ENCODE measurements at regions not wholly inside any gene's neighbourhood (a gene's known extent, or its start where the extent isn't known, plus 50 kb on each side); places are given as distances from the start of the nearest gene placed in this dataset.

- CTCF ChIA-PET = no interaction called here
- Mint-ChIP-seq H3K27ac (no peak overlapping the region), H3K4me1 (no peaks in the 10 kb centered on the region), H3K9me3 (no peaks in the 10 kb centered on the region), H3K36me3 (no peaks in the 10 kb centered on the region), H3K27me3 (ENCODE audit: low read depth) (no peaks in the 10 kb centered on the region; the same call in 1 of the 2 replicates), H3K4me3 (no peak overlapping the region)
- DNase-seq (ENCODE audit: low spot score) (no peak), ATAC-seq (no peak)
- POLR2A ChIA-PET = no interaction called here
- TF ChIP-seq MYBL2 (CRISPR knock-in tag; IDR thresholded peaks at IDR 0.05) (no peak), MXD4 (CRISPR knock-in tag; IDR thresholded peaks at IDR 0.05; ENCODE audit: borderline replicate concordance) (no peak), ELF4 (CRISPR knock-in tag; IDR thresholded peaks at IDR 0.05; ENCODE audit: low read depth) (no peak), STAT6 (CRISPR knock-in tag; conservative IDR thresholded peaks at IDR 0.05; ENCODE audit: low read depth) (no peak), SMAD4 (CRISPR knock-in tag; IDR thresholded peaks at IDR 0.05) (no peak), FOXP1 (CRISPR knock-in tag; IDR thresholded peaks at IDR 0.05; ENCODE audit: borderline replicate concordance) (no peak), NFATC4 (CRISPR knock-in tag; IDR thresholded peaks at IDR 0.05) (no peak), ZNF423 (CRISPR knock-in tag; IDR thresholded peaks at IDR 0.05) (no peak), ETV6 (CRISPR knock-in tag; IDR thresholded peaks at IDR 0.05) (no peak), ZNF317 (CRISPR knock-in tag; IDR thresholded peaks at IDR 0.05; ENCODE audit: borderline replicate concordance, low read depth) (no peak)
- TF ChIP-seq, protein P1, sequence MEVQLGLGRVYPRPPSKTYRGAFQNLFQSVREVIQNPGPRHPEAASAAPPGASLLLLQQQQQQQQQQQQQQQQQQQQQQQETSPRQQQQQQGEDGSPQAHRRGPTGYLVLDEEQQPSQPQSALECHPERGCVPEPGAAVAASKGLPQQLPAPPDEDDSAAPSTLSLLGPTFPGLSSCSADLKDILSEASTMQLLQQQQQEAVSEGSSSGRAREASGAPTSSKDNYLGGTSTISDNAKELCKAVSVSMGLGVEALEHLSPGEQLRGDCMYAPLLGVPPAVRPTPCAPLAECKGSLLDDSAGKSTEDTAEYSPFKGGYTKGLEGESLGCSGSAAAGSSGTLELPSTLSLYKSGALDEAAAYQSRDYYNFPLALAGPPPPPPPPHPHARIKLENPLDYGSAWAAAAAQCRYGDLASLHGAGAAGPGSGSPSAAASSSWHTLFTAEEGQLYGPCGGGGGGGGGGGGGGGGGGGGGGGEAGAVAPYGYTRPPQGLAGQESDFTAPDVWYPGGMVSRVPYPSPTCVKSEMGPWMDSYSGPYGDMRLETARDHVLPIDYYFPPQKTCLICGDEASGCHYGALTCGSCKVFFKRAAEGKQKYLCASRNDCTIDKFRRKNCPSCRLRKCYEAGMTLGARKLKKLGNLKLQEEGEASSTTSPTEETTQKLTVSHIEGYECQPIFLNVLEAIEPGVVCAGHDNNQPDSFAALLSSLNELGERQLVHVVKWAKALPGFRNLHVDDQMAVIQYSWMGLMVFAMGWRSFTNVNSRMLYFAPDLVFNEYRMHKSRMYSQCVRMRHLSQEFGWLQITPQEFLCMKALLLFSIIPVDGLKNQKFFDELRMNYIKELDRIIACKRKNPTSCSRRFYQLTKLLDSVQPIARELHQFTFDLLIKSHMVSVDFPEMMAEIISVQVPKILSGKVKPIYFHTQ (CRISPR knock-in tag; IDR thresholded peaks at IDR 0.05) = no peak
- TF ChIP-seq, protein P2, sequence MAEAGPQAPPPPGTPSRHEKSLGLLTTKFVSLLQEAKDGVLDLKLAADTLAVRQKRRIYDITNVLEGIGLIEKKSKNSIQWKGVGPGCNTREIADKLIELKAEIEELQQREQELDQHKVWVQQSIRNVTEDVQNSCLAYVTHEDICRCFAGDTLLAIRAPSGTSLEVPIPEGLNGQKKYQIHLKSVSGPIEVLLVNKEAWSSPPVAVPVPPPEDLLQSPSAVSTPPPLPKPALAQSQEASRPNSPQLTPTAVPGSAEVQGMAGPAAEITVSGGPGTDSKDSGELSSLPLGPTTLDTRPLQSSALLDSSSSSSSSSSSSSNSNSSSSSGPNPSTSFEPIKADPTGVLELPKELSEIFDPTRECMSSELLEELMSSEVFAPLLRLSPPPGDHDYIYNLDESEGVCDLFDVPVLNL (CRISPR knock-in tag; IDR thresholded peaks at IDR 0.05; ENCODE audit: borderline replicate concordance, low read depth) = no peak
- TF ChIP-seq, protein P3, sequence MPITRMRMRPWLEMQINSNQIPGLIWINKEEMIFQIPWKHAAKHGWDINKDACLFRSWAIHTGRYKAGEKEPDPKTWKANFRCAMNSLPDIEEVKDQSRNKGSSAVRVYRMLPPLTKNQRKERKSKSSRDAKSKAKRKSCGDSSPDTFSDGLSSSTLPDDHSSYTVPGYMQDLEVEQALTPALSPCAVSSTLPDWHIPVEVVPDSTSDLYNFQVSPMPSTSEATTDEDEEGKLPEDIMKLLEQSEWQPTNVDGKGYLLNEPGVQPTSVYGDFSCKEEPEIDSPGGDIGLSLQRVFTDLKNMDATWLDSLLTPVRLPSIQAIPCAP (CRISPR knock-in tag; IDR thresholded peaks at IDR 0.05) = no peak
- TF ChIP-seq, protein P4, sequence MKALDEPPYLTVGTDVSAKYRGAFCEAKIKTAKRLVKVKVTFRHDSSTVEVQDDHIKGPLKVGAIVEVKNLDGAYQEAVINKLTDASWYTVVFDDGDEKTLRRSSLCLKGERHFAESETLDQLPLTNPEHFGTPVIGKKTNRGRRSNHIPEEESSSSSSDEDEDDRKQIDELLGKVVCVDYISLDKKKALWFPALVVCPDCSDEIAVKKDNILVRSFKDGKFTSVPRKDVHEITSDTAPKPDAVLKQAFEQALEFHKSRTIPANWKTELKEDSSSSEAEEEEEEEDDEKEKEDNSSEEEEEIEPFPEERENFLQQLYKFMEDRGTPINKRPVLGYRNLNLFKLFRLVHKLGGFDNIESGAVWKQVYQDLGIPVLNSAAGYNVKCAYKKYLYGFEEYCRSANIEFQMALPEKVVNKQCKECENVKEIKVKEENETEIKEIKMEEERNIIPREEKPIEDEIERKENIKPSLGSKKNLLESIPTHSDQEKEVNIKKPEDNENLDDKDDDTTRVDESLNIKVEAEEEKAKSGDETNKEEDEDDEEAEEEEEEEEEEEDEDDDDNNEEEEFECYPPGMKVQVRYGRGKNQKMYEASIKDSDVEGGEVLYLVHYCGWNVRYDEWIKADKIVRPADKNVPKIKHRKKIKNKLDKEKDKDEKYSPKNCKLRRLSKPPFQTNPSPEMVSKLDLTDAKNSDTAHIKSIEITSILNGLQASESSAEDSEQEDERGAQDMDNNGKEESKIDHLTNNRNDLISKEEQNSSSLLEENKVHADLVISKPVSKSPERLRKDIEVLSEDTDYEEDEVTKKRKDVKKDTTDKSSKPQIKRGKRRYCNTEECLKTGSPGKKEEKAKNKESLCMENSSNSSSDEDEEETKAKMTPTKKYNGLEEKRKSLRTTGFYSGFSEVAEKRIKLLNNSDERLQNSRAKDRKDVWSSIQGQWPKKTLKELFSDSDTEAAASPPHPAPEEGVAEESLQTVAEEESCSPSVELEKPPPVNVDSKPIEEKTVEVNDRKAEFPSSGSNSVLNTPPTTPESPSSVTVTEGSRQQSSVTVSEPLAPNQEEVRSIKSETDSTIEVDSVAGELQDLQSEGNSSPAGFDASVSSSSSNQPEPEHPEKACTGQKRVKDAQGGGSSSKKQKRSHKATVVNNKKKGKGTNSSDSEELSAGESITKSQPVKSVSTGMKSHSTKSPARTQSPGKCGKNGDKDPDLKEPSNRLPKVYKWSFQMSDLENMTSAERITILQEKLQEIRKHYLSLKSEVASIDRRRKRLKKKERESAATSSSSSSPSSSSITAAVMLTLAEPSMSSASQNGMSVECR (CRISPR knock-in tag; IDR thresholded peaks at IDR 0.05; ENCODE audit: borderline replicate concordance) = no peak
These were observed 290.5 kb downstream of the KBTBD8 start for GRCh38 chr3:67288466-67289106.

All from WTC11 (cell line).